ENCODE measurements at regions not wholly inside any gene's neighbourhood (a gene's known extent, or its start where the extent isn't known, plus 50 kb on each side); places are given as distances from the start of the nearest gene placed in this dataset.

DNA sequence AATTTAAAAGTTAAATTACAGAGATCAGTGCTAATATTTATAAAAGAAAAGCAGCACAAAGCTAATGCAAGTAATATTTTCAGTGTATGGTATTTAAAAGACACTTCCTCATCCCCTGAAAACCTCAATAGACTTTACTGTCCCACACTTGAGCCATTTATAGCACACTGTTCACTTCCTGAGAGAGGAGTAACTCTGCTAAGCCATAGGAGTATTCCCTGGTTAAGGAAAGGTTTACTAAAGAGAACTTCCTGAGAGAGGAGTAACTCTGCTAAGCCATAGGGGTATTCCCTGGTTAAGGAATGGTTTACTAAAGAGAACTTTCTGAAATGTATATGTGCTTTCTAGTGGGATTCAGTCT is 159.4 kb downstream of the NHLRC3 start:
- Histone ChIP-seq H3K27me3 (ENCODE audit: low read depth, low read length) (no peaks in the 10 kb centered on the region), H3K36me3 (replicated peaks; ENCODE audit: low read depth, low read length) (no peaks in the 10 kb centered on the region), H3K9ac (ENCODE audit: low read length) (peak overlapping the region; percentile 12; the same call in 1 of the 2 replicates), H3K9me3 (ENCODE audit: insufficient read depth, low read length) (no peaks in the 10 kb centered on the region), H3K4me2 (ENCODE audit: low read length) (peak overlapping the region; percentile 77), H3K27ac (ENCODE audit: low read length) (peak overlapping the region; percentile 55), H2AFZ (ENCODE audit: low read depth, low read length) (peak overlapping the region; percentile 18; the same call in 1 of the 2 replicates), H3K79me2 (ENCODE audit: low read length) (no peaks in the 10 kb centered on the region), H4K20me1 (ENCODE audit: insufficient read depth, low read length) (no peaks in the 10 kb centered on the region), H3K4me3 (ENCODE audit: low read length) (peak overlapping the region; percentile 62), H3K4me1 (ENCODE audit: low read length) (peaks cover 19% of the 10 kb centered on the region)
- no peak for TF ChIP-seq EZH2phosphoT487 (IDR thresholded peaks at IDR 0.05; ENCODE audit: low read depth)
- TF ChIP-seq, protein P1, sequence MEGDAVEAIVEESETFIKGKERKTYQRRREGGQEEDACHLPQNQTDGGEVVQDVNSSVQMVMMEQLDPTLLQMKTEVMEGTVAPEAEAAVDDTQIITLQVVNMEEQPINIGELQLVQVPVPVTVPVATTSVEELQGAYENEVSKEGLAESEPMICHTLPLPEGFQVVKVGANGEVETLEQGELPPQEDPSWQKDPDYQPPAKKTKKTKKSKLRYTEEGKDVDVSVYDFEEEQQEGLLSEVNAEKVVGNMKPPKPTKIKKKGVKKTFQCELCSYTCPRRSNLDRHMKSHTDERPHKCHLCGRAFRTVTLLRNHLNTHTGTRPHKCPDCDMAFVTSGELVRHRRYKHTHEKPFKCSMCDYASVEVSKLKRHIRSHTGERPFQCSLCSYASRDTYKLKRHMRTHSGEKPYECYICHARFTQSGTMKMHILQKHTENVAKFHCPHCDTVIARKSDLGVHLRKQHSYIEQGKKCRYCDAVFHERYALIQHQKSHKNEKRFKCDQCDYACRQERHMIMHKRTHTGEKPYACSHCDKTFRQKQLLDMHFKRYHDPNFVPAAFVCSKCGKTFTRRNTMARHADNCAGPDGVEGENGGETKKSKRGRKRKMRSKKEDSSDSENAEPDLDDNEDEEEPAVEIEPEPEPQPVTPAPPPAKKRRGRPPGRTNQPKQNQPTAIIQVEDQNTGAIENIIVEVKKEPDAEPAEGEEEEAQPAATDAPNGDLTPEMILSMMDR (IDR thresholded peaks at IDR 0.05; ENCODE audit: low read depth, low read length), result no peak

DNA sequence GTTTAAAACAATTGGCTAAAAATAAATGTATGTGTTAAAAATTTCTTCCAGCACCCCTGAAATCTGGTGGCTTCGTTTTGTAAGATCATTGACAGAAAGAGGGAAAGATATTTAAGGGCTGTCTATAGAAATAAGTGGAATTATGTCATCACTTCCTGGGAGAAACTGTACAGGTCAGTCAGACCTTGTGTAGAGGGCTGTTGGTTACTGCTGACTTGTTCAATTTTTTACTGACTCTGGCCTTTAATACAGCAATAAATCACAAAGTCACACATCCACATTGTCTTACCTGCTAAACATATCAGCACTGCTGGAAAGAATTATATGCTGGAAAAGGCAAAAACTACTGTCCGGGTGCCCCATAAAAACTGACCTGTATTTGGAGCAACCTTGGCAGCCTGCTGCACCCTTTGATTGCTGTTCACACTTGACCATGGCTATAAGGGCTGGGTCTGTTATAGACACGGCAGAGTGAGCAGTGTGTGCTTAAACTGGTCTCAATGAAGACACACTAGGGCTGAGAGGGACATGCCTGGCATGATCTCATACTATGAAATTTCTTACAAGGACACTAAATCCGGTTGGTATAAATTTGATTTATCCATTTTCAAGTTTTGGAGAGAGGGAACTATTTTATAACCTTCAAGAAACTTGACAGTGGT is 162.1 kb downstream of the NHLRC3 start:
- H3K27ac ChIP-seq (ENCODE audit: low read length), result no peak overlapping the region
- no peak overlapping the region for H3K9ac ChIP-seq (ENCODE audit: low read length)
- H2AFZ ChIP-seq (ENCODE audit: low read depth, low read length), result no peak overlapping the region
- no peaks in the 10 kb centered on the region for H3K27me3 ChIP-seq (ENCODE audit: low read depth, low read length)
- no peak overlapping the region for H3K4me3 ChIP-seq (ENCODE audit: low read length)
- H3K4me2 ChIP-seq (ENCODE audit: low read length), result no peak overlapping the region
- peaks cover 19% of the 10 kb centered on the region for H3K4me1 ChIP-seq (ENCODE audit: low read length)
- no peaks in the 10 kb centered on the region for H4K20me1 ChIP-seq (ENCODE audit: insufficient read depth, low read length)
- H3K9me3 ChIP-seq (ENCODE audit: insufficient read depth, low read length), result no peaks in the 10 kb centered on the region
- no peaks in the 10 kb centered on the region for H3K36me3 ChIP-seq (replicated peaks; ENCODE audit: low read depth, low read length)
- TF ChIP-seq, protein P1 (IDR thresholded peaks at IDR 0.05; ENCODE audit: low read depth, low read length), result no peak
- TF ChIP-seq EZH2phosphoT487 (IDR thresholded peaks at IDR 0.05; ENCODE audit: low read depth), result no peak
- no peaks in the 10 kb centered on the region for H3K79me2 ChIP-seq (ENCODE audit: low read length)

DNA sequence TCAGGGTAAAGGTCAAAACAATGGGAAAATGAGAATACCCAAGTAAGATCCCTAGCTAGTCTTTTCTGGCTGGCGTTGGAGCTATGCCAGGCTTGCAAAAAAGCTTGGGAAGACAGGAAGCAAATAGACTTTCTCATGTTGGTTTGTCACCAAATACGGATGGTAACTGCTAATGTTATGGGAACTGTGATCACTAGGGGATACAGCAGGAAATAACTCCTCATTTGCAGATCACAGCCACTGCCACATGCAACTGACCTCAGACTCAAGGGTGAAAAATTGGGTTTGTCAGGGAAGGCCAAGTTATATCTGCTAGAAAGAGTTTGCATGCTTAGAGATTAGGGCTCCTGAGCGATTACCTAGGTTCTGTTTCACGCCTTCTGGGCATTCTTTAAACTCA is 162.9 kb downstream of the NHLRC3 start:
- H2AFZ ChIP-seq (ENCODE audit: low read depth, low read length), result no peak overlapping the region
- H3K36me3 ChIP-seq (replicated peaks; ENCODE audit: low read depth, low read length), result no peaks in the 10 kb centered on the region
- no peaks in the 10 kb centered on the region for H3K9me3 ChIP-seq (ENCODE audit: insufficient read depth, low read length)
- H3K4me1 ChIP-seq (ENCODE audit: low read length), result peaks cover 19% of the 10 kb centered on the region
- no peak overlapping the region for H3K9ac ChIP-seq (ENCODE audit: low read length)
- no peaks in the 10 kb centered on the region for H3K79me2 ChIP-seq (ENCODE audit: low read length)
- no peak overlapping the region for H3K4me3 ChIP-seq (ENCODE audit: low read length)
- H4K20me1 ChIP-seq (ENCODE audit: insufficient read depth, low read length), result no peaks in the 10 kb centered on the region
- no peak for TF ChIP-seq EZH2phosphoT487 (IDR thresholded peaks at IDR 0.05; ENCODE audit: low read depth)
- TF ChIP-seq, protein P1 (IDR thresholded peaks at IDR 0.05; ENCODE audit: low read depth, low read length), result no peak
- H3K4me2 ChIP-seq (ENCODE audit: low read length), result no peak overlapping the region
- no peak overlapping the region for H3K27ac ChIP-seq (ENCODE audit: low read length)
- H3K27me3 ChIP-seq (ENCODE audit: low read depth, low read length), result no peaks in the 10 kb centered on the region

DNA sequence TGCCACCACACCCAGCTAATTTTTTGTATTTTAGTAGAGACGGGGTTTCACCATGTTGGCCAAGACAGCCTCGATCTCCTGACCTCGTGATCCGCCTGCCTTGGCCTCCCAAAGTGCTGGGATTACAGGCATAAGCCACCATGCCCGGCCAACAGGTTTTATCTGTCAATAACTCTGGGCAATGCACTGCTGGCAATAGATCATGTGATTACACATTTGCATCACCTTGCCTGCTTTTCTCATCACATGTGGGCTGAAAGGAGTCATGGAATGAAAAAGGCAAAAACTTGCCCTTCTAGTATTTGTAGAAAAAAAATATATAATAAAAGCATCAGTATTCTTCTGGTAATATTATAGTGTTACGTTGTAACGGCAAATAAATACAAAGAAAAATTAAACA is 164.5 kb downstream of the NHLRC3 start:
- Histone ChIP-seq H3K27me3 (ENCODE audit: low read depth, low read length) (no peaks in the 10 kb centered on the region), H3K79me2 (ENCODE audit: low read length) (no peaks in the 10 kb centered on the region), H3K9ac (ENCODE audit: low read length) (no peak overlapping the region), H3K27ac (ENCODE audit: low read length) (no peak overlapping the region), H3K4me3 (ENCODE audit: low read length) (no peak overlapping the region), H3K4me2 (ENCODE audit: low read length) (no peak overlapping the region), H2AFZ (ENCODE audit: low read depth, low read length) (no peak overlapping the region), H3K4me1 (ENCODE audit: low read length) (peaks cover 5% of the 10 kb centered on the region), H3K36me3 (replicated peaks; ENCODE audit: low read depth, low read length) (no peaks in the 10 kb centered on the region), H4K20me1 (ENCODE audit: insufficient read depth, low read length) (no peaks in the 10 kb centered on the region), H3K9me3 (ENCODE audit: insufficient read depth, low read length) (no peaks in the 10 kb centered on the region)
- no peak for TF ChIP-seq EZH2phosphoT487 (IDR thresholded peaks at IDR 0.05; ENCODE audit: low read depth)
- TF ChIP-seq, protein P1 (IDR thresholded peaks at IDR 0.05; ENCODE audit: low read depth, low read length), result no peak
